Heart left ventricle (tissue), 13 donors: ENCODE measurements at regions not wholly inside any gene's neighbourhood (a gene's known extent, or its start where the extent isn't known, plus 50 kb on each side); places are given as distances from the start of the nearest gene placed in this dataset.

ENCODE experiments used
- CTCF ChIP-seq, 12 donors: fragments of 200-600 bp; sonication (generic) in 4 of 12; IDR thresholded peaks; one replicate each; pipeline versions ENCODE4 v1.5.0 to v1.8.0; 2018 to 2022; ENCODE audit warnings: antibody characterized with exemption in 12 of 12, mild to moderate bottlenecking in 5 of 12
- POLR2A ChIP-seq, 2 donors: fragments of 450-650 bp; IDR thresholded peaks; one replicate each; pipeline ENCODE4 v1.6.1; 2017; ENCODE audit warnings: antibody characterized with exemption in 2 of 2, mild to moderate bottlenecking in 2 of 2, moderate library complexity in 2 of 2
- donor health status: ischemic (EF 13 %, LVEDD 7.1; RV severe dilation, severe dysfunction).
- donor health status: DM: no; HTN: yes; CAD: no.
- donor health status: DM: no; HTN: no; CAD: no.
- donor health status: ischemic (EF 25% LVEDD 6.9; RV normal size, moderate dysfunction).
- donor health status: ischemic (EF 25% LVEDD 5.7; RV mildly dilated, moderate dysfunction).
- donor health status: ischemic (EF 35%, LVEDD 5.7; RV mildly dilated, moderate dysfunction).
- donor health status: nonischemic (EF 11% LVEDD 7.7; RV severe dilation, severe dysfunction).
- donor health status: DM: yes; HTN: yes; CAD: no.
- donor health status: PGD.
- donor health status: ischemic (EF 29% LVEDD 5.4; RV normal size, mild dysfunction).
- donor health status: nonischemic (EF 23%, LVEDD 6.1; RV moderate dilation, normal function).

DNA sequence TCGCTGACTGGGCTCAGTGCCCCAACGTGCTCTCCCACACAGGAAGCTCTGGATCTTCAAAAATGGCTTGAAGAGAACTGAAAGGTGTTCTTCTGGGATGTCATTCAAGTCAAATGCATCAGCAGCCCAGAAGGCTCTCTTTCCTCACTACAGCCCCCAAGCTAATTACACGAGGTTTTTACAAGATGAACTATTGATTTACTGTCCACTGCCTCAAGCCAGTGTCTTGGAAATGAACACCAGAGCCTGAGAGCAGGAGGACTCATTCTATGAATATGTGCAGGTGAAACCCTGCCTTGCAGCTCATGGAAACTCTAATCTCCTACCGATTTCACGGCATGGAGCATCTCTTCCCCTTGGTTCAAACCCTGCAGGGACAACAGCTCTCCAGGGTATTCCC is 98.9 kb upstream of the CST7 start:
- TF ChIP-seq CTCF (IDR thresholded peaks at IDR 0.05) (no peak), POLR2A (IDR thresholded peaks at IDR 0.05) (no peak)
